Neural cell (in vitro differentiated cells): ENCODE measurements at regions not wholly inside any gene's neighbourhood (a gene's known extent, or its start where the extent isn't known, plus 50 kb on each side); places are given as distances from the start of the nearest gene placed in this dataset.

Experiments
- H2AFZ ChIP-seq: fragments of 200-600, 300-800 bp; sonication (generic), shearing (Covaris generic); 2 replicates; pipeline ENCODE4 v1.6.0; 2014; ENCODE audit warnings: low read depth, mild to moderate bottlenecking, antibody characterized with exemption, low read length, moderate library complexity
- H3F3A ChIP-seq: fragments of 200-600 bp; shearing (Covaris generic); 2 replicates; pipeline ENCODE4 v1.6.1; 2016; ENCODE audit warnings: mild to moderate bottlenecking, moderate library complexity, mixed read lengths, antibody characterized with exemption, low read length; ENCODE audit not compliant: insufficient read depth, poor library complexity, severe bottlenecking
- H3K27ac ChIP-seq: fragments of 200-600, 300-800 bp; sonication (generic), shearing (Covaris generic); 2 replicates; pipeline ENCODE4 v1.5.1; 2014; ENCODE audit warnings: mild to moderate bottlenecking, low read length, moderate library complexity
- H3K27me3 ChIP-seq: fragments of 300-800, 200-600 bp; sonication (generic), shearing (Covaris generic); 2 replicates; pipeline ENCODE4 v1.6.0; 2014; ENCODE audit warnings: mild to moderate bottlenecking, low read depth, low read length, moderate library complexity; ENCODE audit not compliant: insufficient read depth
- H3K36me3 ChIP-seq: fragments of 300-800, 200-600 bp; sonication (generic), shearing (Covaris generic); 2 replicates; pipeline ENCODE4 v1.5.1; 2014; ENCODE audit warnings: mild to moderate bottlenecking, antibody characterized with exemption, low read length, moderate library complexity; ENCODE audit not compliant: insufficient read depth
- H3K4me2 ChIP-seq: fragments of 300-800, 200-600 bp; sonication (generic), shearing (Covaris generic); 2 replicates; pipeline ENCODE4 v1.6.0; 2014; ENCODE audit warnings: mild to moderate bottlenecking, low read length
- H3K4me3 ChIP-seq: fragments of 300-800, 200-600 bp; sonication (generic), shearing (Covaris generic); 2 replicates; pipeline ENCODE4 v1.5.1; 2014; ENCODE audit warnings: mild to moderate bottlenecking, low read length, moderate library complexity
- H3K79me2 ChIP-seq: fragments of 200-600 bp; shearing (Covaris generic); replicated peaks from 2 replicates; pipeline ENCODE4 v1.6.0; 2014; ENCODE audit warnings: mild to moderate bottlenecking, low read length, moderate library complexity; ENCODE audit not compliant: insufficient read depth
- H3K9ac ChIP-seq: fragments of 300-800, 200-600 bp; sonication (generic), shearing (Covaris generic); 2 replicates; pipeline ENCODE4 v1.6.1; 2016; ENCODE audit warnings: mild to moderate bottlenecking, low read length, mixed read lengths
- H3K9me2 ChIP-seq: fragments of 200-600 bp; shearing (Covaris generic); 2 replicates; pipeline ENCODE4 v1.6.1; 2016; ENCODE audit warnings: mild to moderate bottlenecking, low read length, mixed read lengths; ENCODE audit not compliant: insufficient read depth
- H3K9me3 ChIP-seq: fragments of 200-600, 300-800 bp; sonication (generic), shearing (Covaris generic); 2 replicates; pipeline ENCODE4 v1.6.1; 2016; ENCODE audit warnings: mild to moderate bottlenecking, mixed run types, low read length, moderate library complexity, mixed read lengths
- H4K20me1 ChIP-seq: fragments of 200-600 bp; shearing (Covaris generic); 2 replicates; pipeline ENCODE4 v1.6.1; 2016; ENCODE audit warnings: mild to moderate bottlenecking, mixed run types; ENCODE audit not compliant: insufficient read depth
- CTCF ChIP-seq: fragments of 450-650 bp; IDR thresholded peaks from 2 replicates; pipeline ENCODE4 v1.5.1; 2014; ENCODE audit warnings: antibody characterized with exemption, mild to moderate bottlenecking, moderate library complexity; ENCODE audit not compliant: poor library complexity, severe bottlenecking
- EP300 ChIP-seq: fragments of 450-650 bp; conservative IDR thresholded peaks from 2 replicates; pipeline ENCODE4 v1.6.1; 2014; ENCODE audit warnings: antibody characterized with exemption, mild to moderate bottlenecking, moderate library complexity; ENCODE audit not compliant: poor library complexity, severe bottlenecking
- EZH2 ChIP-seq: fragments of 200-600, 300-800 bp; shearing (Covaris generic), sonication (generic); IDR thresholded peaks from 2 replicates; pipeline ENCODE4 v1.6.1; 2014; ENCODE audit warnings: antibody characterized with exemption, low read length, borderline replicate concordance, mild to moderate bottlenecking; ENCODE audit not compliant: insufficient read depth, poor library complexity, severe bottlenecking
- MXI1 ChIP-seq: fragments of 450-650 bp; conservative IDR thresholded peaks from 2 replicates; pipeline ENCODE4 v1.6.1; 2014; ENCODE audit warnings: antibody characterized with exemption, mild to moderate bottlenecking; ENCODE audit not compliant: poor library complexity, severe bottlenecking
- POLR2AphosphoS5 ChIP-seq: IDR thresholded peaks from 2 replicates; pipeline ENCODE4 v1.6.1; 2012
- RAD21 ChIP-seq: fragments of 450-650 bp; conservative IDR thresholded peaks from 2 replicates; pipeline ENCODE4 v1.6.1; 2014; ENCODE audit warnings: antibody characterized with exemption, mild to moderate bottlenecking, moderate library complexity
- REST ChIP-seq: IDR thresholded peaks from 2 replicates; pipeline ENCODE4 v1.6.1; 2012; ENCODE audit warnings: borderline replicate concordance
- SMC3 ChIP-seq: fragments of 450-650 bp; conservative IDR thresholded peaks from 2 replicates; pipeline ENCODE4 v1.6.1; 2014; ENCODE audit warnings: antibody characterized with exemption, mild to moderate bottlenecking, moderate library complexity; ENCODE audit not compliant: poor library complexity
- TAF1 ChIP-seq: IDR thresholded peaks from 2 replicates; pipeline ENCODE4 v1.6.1; 2012; ENCODE audit warnings: low read depth

GRCh38 chr9:28888806-28889205 lies 1315.5 kb upstream of the C9orf72 start:
- H3F3A ChIP-seq, result no peaks in the 10 kb centered on the region
- H3K4me3 ChIP-seq, result no peak overlapping the region
- H3K4me2 ChIP-seq, result no peak overlapping the region
- H3K27ac ChIP-seq, result no peak overlapping the region
- no peaks in the 10 kb centered on the region for H3K79me2 ChIP-seq
- TF ChIP-seq RAD21 (no peak), POLR2AphosphoS5 (no peak), CTCF (no peak), REST (no peak), TAF1 (no peak), SMC3 (no peak), EP300 (no peak), EZH2 (no peak), MXI1 (no peak)
- no peaks in the 10 kb centered on the region for H4K20me1 ChIP-seq
- H3K27me3 ChIP-seq, result no peaks in the 10 kb centered on the region
- no peak overlapping the region for H3K9ac ChIP-seq
- no peaks in the 10 kb centered on the region for H3K9me2 ChIP-seq
- H3K9me3 ChIP-seq, result no peaks in the 10 kb centered on the region
- H3K36me3 ChIP-seq, result no peaks in the 10 kb centered on the region
- no peak overlapping the region for H2AFZ ChIP-seq

- Histone ChIP-seq H3K9me2 (no peaks in the 10 kb centered on the region), H3K79me2 (no peaks in the 10 kb centered on the region), H3K9me3 (no peaks in the 10 kb centered on the region), H3K27me3 (no peaks in the 10 kb centered on the region), H3K4me2 (no peak overlapping the region), H3K4me3 (no peak overlapping the region), H2AFZ (no peak overlapping the region), H3K36me3 (no peaks in the 10 kb centered on the region), H4K20me1 (no peaks in the 10 kb centered on the region), H3K9ac (no peak overlapping the region), H3F3A (no peaks in the 10 kb centered on the region), H3K27ac (no peak overlapping the region)
- TF ChIP-seq TAF1, result no peak
- TF ChIP-seq EZH2, result no peak
- TF ChIP-seq MXI1, result no peak
- no peak for TF ChIP-seq CTCF
- TF ChIP-seq POLR2AphosphoS5, result no peak
- no peak for TF ChIP-seq EP300
- no peak for TF ChIP-seq RAD21
- no peak for TF ChIP-seq SMC3
- no peak for TF ChIP-seq REST
Observed at GRCh38 chr9:28892538-28892937, 1319.3 kb upstream of the C9orf72 start.
